Upper lobe of left lung (tissue), 6 donors: ENCODE measurements at regions not wholly inside any gene's neighbourhood (a gene's known extent, or its start where the extent isn't known, plus 50 kb on each side); places are given as distances from the start of the nearest gene placed in this dataset.
A peak's percentile ranks its signal among the peaks of the same experiment; 100 is the strongest.

Experiments used
- ATAC-seq, 2 donors: fragments of 200-7000 bp; cut with Tn5 transposase; one replicate each; pipeline ENCODE4 v1.9.1; 2022; ENCODE audit warnings: mild to moderate bottlenecking in 2 of 2, moderate library complexity in 2 of 2; ENCODE audit not compliant: low FRiP score in 2 of 2
- DNase-seq, 2 donors: peaks; one replicate each; pipeline ENCODE4 v3.0.0-alpha.2; 2019 to 2020
- H3K27ac ChIP-seq, 4 donors: fragments of 200-600 bp; sonication (generic); one replicate each; pipeline ENCODE4 v1.5.1; 2016 to 2019
- H3K27me3 ChIP-seq, 4 donors: fragments of 200-600 bp; sonication (generic); one replicate each; pipeline ENCODE4 v1.5.1; 2017 to 2019
- H3K36me3 ChIP-seq, 4 donors: fragments of 200-600 bp; sonication (generic); one replicate each; pipeline ENCODE4 v1.5.1; 2016 to 2019
- H3K4me1 ChIP-seq, 4 donors: fragments of 200-600 bp; sonication (generic); one replicate each; pipeline ENCODE4 v1.5.1; 2018 to 2019
- H3K4me3 ChIP-seq, 4 donors: fragments of 200-600 bp; sonication (generic); one replicate each; pipeline ENCODE4 v1.5.1; 2017 to 2019; ENCODE audit warnings: mild to moderate bottlenecking in 2 of 4, moderate library complexity in 1 of 4
- H3K9me3 ChIP-seq, 4 donors: fragments of 200-600 bp; sonication (generic); one replicate each; pipeline ENCODE4 v1.5.1; 2018 to 2019
- CTCF ChIP-seq, 6 experiments: fragments of 450-650 bp in 4 of 6; fragments of 200-600 bp in 2 of 6; sonication (generic) in 2 of 6; IDR thresholded peaks; one replicate each; pipeline ENCODE4 v1.5.1; 2016 to 2019; ENCODE audit warnings: antibody characterized with exemption in 6 of 6
- EP300 ChIP-seq, 4 donors: sonication (generic); formaldehyde crosslinking; IDR thresholded peaks; one replicate each; pipeline ENCODE4 v1.5.1; 2017; ENCODE audit warnings: antibody characterized with exemption in 4 of 4, control low read depth in 2 of 4
- POLR2A ChIP-seq, 4 donors: fragments of 450-650 bp; IDR thresholded peaks; one replicate each; pipeline ENCODE4 v1.5.1; 2016 to 2017; ENCODE audit warnings: antibody characterized with exemption in 4 of 4, mild to moderate bottlenecking in 2 of 4
- POLR2AphosphoS5 ChIP-seq, 2 donors: sonication (generic); formaldehyde crosslinking; IDR thresholded peaks; one replicate each; pipeline ENCODE4 v1.5.1; 2017; ENCODE audit warnings: antibody characterized with exemption in 2 of 2
- WGBS, 2 donors: methylation state at CpG; one replicate each; pipeline ENCODE4 v1.1.5; 2017 to 2018; 5-methylcytosine and 5-hydroxymethylcytosine counted together
- donor health status: DM: no; HTN: no; CAD: no; lungs with moderate emphysema.
- donor health status: DM: no; HTN: yes; CAD: no; lungs with severe emphysema.

- Histone ChIP-seq H3K9me3 (no peaks in the 10 kb centered on the region), H3K27me3 (no peaks in the 10 kb centered on the region), H3K36me3 (no peaks in the 10 kb centered on the region), H3K4me1 (peaks cover 0 to 9% (median 4%) of the 10 kb centered on the region in 4 donors), H3K4me3 (no peak overlapping the region), H3K27ac (no peak overlapping the region)
- no peak for TF ChIP-seq POLR2A (IDR thresholded peaks at IDR 0.05)
- 31 to 36% methylated on average over 3 of the region's 3 CpGs for WGBS, 2 donors
- ATAC-seq (no peak), DNase-seq (no peak)
These were observed 511.8 kb downstream of the KLF12 start for GRCh38 chr13:73622381-73622780.

GRCh38 chr13:73618275-73618865 lies 515.8 kb downstream of the KLF12 start:
- WGBS, 2 donors = 38 to 40% methylated on average over 9 of the region's 9 CpGs
- DNase-seq = peak in 1 of 2 donors; percentile 52

GRCh38 chr13:73616861-73617260 lies 517.3 kb downstream of the KLF12 start:
- DNase-seq = no peak
- no peak for TF ChIP-seq CTCF (IDR thresholded peaks at IDR 0.05)
- no peak for TF ChIP-seq POLR2AphosphoS5 (IDR thresholded peaks at IDR 0.05)
- TF ChIP-seq EP300 (IDR thresholded peaks at IDR 0.05) = no peak
- Histone ChIP-seq H3K9me3 (no peaks in the 10 kb centered on the region), H3K27me3 (no peaks in the 10 kb centered on the region), H3K36me3 (no peaks in the 10 kb centered on the region), H3K4me3 (no peak overlapping the region), H3K4me1 (peaks cover 0 to 3% (median 0%) of the 10 kb centered on the region in 4 donors), H3K27ac (no peak overlapping the region)
- WGBS, 2 donors = 78 to 83% methylated on average over 3 of the region's 3 CpGs
- ATAC-seq = no peak

More at GRCh38 chr13:73618275-73618865, 515.8 kb downstream of the KLF12 start:
- no peak for ATAC-seq
- Histone ChIP-seq H3K9me3 (no peaks in the 10 kb centered on the region), H3K4me1 (peaks cover 0 to 9% (median 4%) of the 10 kb centered on the region in 4 donors), H3K27ac (peak overlapping the region in 1 of 4 donors; percentile 33), H3K27me3 (no peaks in the 10 kb centered on the region), H3K4me3 (peak overlapping the region in 1 of 4 donors; percentile 14), H3K36me3 (no peaks in the 10 kb centered on the region)
- TF ChIP-seq EP300 (IDR thresholded peaks at IDR 0.05) (no peak), POLR2AphosphoS5 (IDR thresholded peaks at IDR 0.05) (no peak), CTCF (IDR thresholded peaks at IDR 0.05) (no peak), POLR2A (IDR thresholded peaks at IDR 0.05) (no peak)

GRCh38 chr13:73610799-73611592 lies 523.2 kb downstream of the KLF12 start:
- ATAC-seq = no peak
- Histone ChIP-seq H3K27ac (no peak overlapping the region), H3K4me3 (no peak overlapping the region), H3K4me1 (peaks cover 0 to 11% (median 2%) of the 10 kb centered on the region in 4 donors), H3K36me3 (no peaks in the 10 kb centered on the region), H3K9me3 (no peaks in the 10 kb centered on the region), H3K27me3 (no peaks in the 10 kb centered on the region)
- no peak for TF ChIP-seq POLR2AphosphoS5 (IDR thresholded peaks at IDR 0.05)
- TF ChIP-seq EP300 (IDR thresholded peaks at IDR 0.05) = no peak
- TF ChIP-seq CTCF (IDR thresholded peaks at IDR 0.05) = no peak
- no peak for TF ChIP-seq POLR2A (IDR thresholded peaks at IDR 0.05)
- 64 to 70% methylated on average over 6 of the region's 6 CpGs for WGBS, 2 donors
- no peak for DNase-seq

- H3K36me3 ChIP-seq = no peaks in the 10 kb centered on the region
- ATAC-seq (peak; percentile 47 to 60), DNase-seq (peak in 1 of 2 donors; percentile 26)
- H3K27ac ChIP-seq = peak overlapping the region in 3 of 4 donors; percentile 15 to 73 (median 58)
- H3K4me3 ChIP-seq = no peak overlapping the region
- H3K27me3 ChIP-seq = no peaks in the 10 kb centered on the region
- no peak for TF ChIP-seq POLR2A (IDR thresholded peaks at IDR 0.05)
- TF ChIP-seq POLR2AphosphoS5 (IDR thresholded peaks at IDR 0.05) = no peak
- no peak for TF ChIP-seq CTCF (IDR thresholded peaks at IDR 0.05)
- TF ChIP-seq EP300 (IDR thresholded peaks at IDR 0.05) = peak in 1 of 4 donors; percentile 41
- no peaks in the 10 kb centered on the region for H3K9me3 ChIP-seq
- WGBS, 2 donors = 67 to 77% methylated on average over 7 of the region's 7 CpGs
- peaks cover 0 to 11% (median 2%) of the 10 kb centered on the region in 4 donors for H3K4me1 ChIP-seq
These were observed 525.3 kb downstream of the KLF12 start for GRCh38 chr13:73608711-73609485.
